Transverse colon (tissue), 4 donors: ENCODE measurements at regions not wholly inside any gene's neighbourhood (a gene's known extent, or its start where the extent isn't known, plus 50 kb on each side); places are given as distances from the start of the nearest gene placed in this dataset.

ENCODE experiments used
- EP300 ChIP-seq: sonication (generic); formaldehyde crosslinking; IDR thresholded peaks from one replicate; pipeline ENCODE4 v1.6.1; 2017; ENCODE audit warnings: antibody characterized with exemption, low read depth
- POLR2A ChIP-seq: fragments of 450-650 bp; IDR thresholded peaks from one replicate; pipeline ENCODE4 v1.6.1; 2016; ENCODE audit warnings: antibody characterized with exemption, mild to moderate bottlenecking, moderate library complexity
- POLR2AphosphoS5 ChIP-seq, 3 donors: sonication (generic); formaldehyde crosslinking; IDR thresholded peaks; one replicate each; pipeline ENCODE4 v1.6.1; 2016; ENCODE audit warnings: antibody characterized with exemption in 3 of 3
- TF ChIP-seq, protein P1 (sequence below), 5 experiments: fragments of 200-600 bp in 3 of 5; fragments of 450-650 bp in 2 of 5; sonication (generic) in 3 of 5; IDR thresholded peaks; 1 replicate in 2 of 5; 2 replicates in 3 of 5; pipeline ENCODE4 v1.5.1; 2016 to 2017; ENCODE audit warnings: antibody characterized with exemption in 5 of 5, inconsistent platforms in 3 of 5, mild to moderate bottlenecking in 2 of 5, moderate library complexity in 1 of 5

DNA sequence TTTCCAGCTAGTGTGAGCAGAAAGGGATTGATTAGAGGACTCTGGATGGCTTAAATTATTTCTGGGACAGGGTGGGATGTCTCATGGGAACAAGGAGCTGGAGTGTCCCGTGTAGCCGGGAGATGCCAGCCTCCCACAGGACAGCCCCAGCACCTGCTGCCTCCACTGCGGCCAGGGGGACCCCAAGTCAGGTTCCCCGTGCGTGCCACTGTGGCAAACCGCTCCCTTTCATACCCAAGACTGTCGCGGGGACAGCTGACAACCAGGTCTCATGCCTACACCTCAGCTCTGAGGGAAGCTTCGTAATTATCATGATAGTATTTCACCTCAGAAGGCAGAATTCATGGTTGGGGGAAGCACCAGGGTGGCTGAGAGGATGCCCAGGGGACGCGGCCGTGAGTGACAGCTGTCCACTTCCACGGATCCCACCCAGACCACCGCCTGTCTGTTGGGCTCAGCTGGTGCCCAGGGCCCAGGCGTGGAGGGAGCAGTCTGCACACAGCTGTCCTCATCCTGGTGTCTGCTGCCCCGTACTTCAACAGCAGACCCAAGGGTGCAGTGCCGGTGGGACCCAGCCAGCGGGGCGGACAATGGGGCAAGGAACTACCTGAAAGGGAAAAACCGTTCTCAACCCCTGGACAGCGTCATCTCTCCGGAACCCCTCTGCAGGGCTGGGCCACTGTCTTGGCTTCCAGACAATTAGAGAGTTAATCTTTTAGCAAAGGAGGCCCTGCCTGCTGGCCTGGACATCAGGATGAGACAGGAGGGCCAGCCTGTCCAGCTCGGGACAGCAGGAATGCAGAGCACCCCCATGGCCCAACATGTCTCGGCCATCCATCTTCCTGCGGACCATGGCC, 166.9 kb downstream of the OLFM1 start:
- TF ChIP-seq POLR2A: no peak
- TF ChIP-seq, protein P1, sequence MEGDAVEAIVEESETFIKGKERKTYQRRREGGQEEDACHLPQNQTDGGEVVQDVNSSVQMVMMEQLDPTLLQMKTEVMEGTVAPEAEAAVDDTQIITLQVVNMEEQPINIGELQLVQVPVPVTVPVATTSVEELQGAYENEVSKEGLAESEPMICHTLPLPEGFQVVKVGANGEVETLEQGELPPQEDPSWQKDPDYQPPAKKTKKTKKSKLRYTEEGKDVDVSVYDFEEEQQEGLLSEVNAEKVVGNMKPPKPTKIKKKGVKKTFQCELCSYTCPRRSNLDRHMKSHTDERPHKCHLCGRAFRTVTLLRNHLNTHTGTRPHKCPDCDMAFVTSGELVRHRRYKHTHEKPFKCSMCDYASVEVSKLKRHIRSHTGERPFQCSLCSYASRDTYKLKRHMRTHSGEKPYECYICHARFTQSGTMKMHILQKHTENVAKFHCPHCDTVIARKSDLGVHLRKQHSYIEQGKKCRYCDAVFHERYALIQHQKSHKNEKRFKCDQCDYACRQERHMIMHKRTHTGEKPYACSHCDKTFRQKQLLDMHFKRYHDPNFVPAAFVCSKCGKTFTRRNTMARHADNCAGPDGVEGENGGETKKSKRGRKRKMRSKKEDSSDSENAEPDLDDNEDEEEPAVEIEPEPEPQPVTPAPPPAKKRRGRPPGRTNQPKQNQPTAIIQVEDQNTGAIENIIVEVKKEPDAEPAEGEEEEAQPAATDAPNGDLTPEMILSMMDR (IDR thresholded peaks at IDR 0.05): no peak
- TF ChIP-seq POLR2AphosphoS5 (IDR thresholded peaks at IDR 0.05): no peak
- TF ChIP-seq EP300: no peak
